ENCODE measurements at regions not wholly inside any gene's neighbourhood (a gene's known extent, or its start where the extent isn't known, plus 50 kb on each side); places are given as distances from the start of the nearest gene placed in this dataset.

DNA sequence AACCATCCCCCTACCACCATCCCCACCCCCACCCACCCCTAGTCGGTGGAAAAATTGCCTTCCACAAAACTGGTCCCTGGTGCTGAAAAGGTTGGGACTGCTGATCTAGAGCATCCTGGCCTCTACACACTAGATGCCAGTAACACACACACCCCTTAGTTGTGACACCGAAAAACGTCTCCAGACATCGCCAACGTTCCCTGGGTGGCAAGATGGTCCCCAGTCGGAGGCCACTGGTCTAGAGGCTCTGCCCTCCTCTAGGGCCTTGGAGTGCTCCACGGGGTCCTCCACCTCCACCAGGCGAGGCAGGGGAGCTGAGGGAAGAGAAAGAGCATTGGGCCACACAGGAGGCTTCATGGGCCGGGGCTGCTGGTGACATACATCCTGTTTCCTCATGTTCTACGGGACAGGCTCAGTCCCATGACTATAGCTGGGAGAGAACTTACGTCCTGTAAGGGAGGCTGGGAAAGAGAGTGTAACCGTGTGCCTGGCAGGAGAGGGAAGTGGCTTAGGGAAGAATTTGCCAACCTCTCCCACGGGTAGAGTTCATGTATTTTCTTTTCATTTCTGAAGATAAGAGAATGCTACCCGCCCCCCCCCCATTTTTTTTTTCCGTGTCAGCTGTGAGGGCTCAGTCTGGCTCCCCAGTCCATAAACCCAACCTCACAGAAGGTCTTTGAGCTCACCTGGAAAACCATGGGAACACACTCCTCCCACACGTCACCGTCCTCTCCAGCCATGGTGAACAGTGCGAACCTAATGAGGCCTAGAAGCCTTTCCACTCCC lies 132.7 kb upstream of the MYCN start (continued):
- TF ChIP-seq, protein P1, sequence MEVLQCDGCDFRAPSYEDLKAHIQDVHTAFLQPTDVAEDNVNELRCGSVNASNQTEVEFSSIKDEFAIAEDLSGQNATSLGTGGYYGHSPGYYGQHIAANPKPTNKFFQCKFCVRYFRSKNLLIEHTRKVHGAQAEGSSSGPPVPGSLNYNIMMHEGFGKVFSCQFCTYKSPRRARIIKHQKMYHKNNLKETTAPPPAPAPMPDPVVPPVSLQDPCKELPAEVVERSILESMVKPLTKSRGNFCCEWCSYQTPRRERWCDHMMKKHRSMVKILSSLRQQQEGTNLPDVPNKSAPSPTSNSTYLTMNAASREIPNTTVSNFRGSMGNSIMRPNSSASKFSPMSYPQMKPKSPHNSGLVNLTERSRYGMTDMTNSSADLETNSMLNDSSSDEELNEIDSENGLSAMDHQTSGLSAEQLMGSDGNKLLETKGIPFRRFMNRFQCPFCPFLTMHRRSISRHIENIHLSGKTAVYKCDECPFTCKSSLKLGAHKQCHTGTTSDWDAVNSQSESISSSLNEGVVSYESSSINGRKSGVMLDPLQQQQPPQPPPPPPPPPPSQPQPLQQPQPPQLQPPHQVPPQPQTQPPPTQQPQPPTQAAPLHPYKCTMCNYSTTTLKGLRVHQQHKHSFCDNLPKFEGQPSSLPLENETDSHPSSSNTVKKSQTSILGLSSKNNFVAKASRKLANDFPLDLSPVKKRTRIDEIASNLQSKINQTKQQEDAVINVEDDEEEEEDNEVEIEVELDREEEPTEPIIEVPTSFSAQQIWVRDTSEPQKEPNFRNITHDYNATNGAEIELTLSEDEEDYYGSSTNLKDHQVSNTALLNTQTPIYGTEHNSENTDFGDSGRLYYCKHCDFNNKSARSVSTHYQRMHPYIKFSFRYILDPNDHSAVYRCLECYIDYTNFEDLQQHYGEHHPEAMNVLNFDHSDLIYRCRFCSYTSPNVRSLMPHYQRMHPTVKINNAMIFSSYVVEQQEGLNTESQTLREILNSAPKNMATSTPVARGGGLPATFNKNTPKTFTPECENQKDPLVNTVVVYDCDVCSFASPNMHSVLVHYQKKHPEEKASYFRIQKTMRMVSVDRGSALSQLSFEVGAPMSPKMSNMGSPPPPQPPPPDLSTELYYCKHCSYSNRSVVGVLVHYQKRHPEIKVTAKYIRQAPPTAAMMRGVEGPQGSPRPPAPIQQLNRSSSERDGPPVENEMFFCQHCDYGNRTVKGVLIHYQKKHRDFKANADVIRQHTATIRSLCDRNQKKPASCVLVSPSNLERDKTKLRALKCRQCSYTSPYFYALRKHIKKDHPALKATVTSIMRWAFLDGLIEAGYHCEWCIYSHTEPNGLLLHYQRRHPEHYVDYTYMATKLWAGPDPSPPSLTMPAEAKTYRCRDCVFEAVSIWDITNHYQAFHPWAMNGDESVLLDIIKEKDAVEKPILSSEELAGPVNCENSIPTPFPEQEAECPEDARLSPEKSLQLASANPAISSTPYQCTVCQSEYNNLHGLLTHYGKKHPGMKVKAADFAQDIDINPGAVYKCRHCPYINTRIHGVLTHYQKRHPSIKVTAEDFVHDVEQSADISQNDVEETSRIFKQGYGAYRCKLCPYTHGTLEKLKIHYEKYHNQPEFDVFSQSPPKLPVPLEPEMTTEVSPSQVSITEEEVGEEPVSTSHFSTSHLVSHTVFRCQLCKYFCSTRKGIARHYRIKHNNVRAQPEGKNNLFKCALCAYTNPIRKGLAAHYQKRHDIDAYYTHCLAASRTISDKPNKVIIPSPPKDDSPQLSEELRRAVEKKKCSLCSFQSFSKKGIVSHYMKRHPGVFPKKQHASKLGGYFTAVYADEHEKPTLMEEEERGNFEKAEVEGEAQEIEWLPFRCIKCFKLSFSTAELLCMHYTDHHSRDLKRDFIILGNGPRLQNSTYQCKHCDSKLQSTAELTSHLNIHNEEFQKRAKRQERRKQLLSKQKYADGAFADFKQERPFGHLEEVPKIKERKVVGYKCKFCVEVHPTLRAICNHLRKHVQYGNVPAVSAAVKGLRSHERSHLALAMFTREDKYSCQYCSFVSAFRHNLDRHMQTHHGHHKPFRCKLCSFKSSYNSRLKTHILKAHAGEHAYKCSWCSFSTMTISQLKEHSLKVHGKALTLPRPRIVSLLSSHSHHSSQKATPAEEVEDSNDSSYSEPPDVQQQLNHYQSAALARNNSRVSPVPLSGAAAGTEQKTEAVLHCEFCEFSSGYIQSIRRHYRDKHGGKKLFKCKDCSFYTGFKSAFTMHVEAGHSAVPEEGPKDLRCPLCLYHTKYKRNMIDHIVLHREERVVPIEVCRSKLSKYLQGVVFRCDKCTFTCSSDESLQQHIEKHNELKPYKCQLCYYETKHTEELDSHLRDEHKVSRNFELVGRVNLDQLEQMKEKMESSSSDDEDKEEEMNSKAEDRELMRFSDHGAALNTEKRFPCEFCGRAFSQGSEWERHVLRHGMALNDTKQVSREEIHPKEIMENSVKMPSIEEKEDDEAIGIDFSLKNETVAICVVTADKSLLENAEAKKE (CRISPR knock-in tag; IDR thresholded peaks at IDR 0.05), result no peak
- no peak for TF ChIP-seq POLR2AphosphoS5 (IDR thresholded peaks at IDR 0.05; ENCODE audit: low read depth)
- TF ChIP-seq, protein P2, sequence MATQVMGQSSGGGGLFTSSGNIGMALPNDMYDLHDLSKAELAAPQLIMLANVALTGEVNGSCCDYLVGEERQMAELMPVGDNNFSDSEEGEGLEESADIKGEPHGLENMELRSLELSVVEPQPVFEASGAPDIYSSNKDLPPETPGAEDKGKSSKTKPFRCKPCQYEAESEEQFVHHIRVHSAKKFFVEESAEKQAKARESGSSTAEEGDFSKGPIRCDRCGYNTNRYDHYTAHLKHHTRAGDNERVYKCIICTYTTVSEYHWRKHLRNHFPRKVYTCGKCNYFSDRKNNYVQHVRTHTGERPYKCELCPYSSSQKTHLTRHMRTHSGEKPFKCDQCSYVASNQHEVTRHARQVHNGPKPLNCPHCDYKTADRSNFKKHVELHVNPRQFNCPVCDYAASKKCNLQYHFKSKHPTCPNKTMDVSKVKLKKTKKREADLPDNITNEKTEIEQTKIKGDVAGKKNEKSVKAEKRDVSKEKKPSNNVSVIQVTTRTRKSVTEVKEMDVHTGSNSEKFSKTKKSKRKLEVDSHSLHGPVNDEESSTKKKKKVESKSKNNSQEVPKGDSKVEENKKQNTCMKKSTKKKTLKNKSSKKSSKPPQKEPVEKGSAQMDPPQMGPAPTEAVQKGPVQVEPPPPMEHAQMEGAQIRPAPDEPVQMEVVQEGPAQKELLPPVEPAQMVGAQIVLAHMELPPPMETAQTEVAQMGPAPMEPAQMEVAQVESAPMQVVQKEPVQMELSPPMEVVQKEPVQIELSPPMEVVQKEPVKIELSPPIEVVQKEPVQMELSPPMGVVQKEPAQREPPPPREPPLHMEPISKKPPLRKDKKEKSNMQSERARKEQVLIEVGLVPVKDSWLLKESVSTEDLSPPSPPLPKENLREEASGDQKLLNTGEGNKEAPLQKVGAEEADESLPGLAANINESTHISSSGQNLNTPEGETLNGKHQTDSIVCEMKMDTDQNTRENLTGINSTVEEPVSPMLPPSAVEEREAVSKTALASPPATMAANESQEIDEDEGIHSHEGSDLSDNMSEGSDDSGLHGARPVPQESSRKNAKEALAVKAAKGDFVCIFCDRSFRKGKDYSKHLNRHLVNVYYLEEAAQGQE (IDR thresholded peaks at IDR 0.05; ENCODE audit: unreplicated experiment), result no peak
- no peak for TF ChIP-seq ZNF331 (CRISPR knock-in tag; IDR thresholded peaks at IDR 0.05; ENCODE audit: low read depth)
- no peak for TF ChIP-seq CREB1 (CRISPR knock-in tag; IDR thresholded peaks at IDR 0.05; ENCODE audit: low read depth)

Data from GM23338 (cell line).